IMR-90 (cell line): ENCODE measurements at regions not wholly inside any gene's neighbourhood (a gene's known extent, or its start where the extent isn't known, plus 50 kb on each side); places are given as distances from the start of the nearest gene placed in this dataset.

Experiments
- ATAC-seq: fragments of 200-7000 bp; cut with Tn5 transposase; 2 replicates; pipeline ENCODE4 v1.9.1; 2020; ENCODE audit warnings: low read depth, mild to moderate bottlenecking, moderate library complexity
- BruUV-seq: library from RNA; stranded (reverse); fragments of 400-500 nt; replicated peaks from 2 replicates; lab custom pipeline; 2021; lab: Mats Ljungman, UMichigan
- CTCF ChIA-PET: fragments of 300-600 bp; formaldehyde crosslinking; extraction: SDS; loops from one replicate; lab custom pipeline; 2021; ENCODE audit warnings: antibody characterized with exemption; lab: Yijun Ruan, JAX
- POLR2A ChIA-PET: fragments of 300-600 bp; sonication (Branson Sonifier 250); formaldehyde crosslinking; loops from one replicate; lab custom pipeline; 2022; ENCODE audit warnings: antibody characterized with exemption; ENCODE audit not compliant: unreplicated experiment; lab: Charles Lee
- DNase-seq: peaks from one replicate; pipeline ENCODE4 v3.0.0; 2013
- H2AFZ ChIP-seq: replicated peaks from 2 replicates; pipeline ENCODE3; 2013; ENCODE audit warnings: low read length, mild to moderate bottlenecking; ENCODE audit not compliant: poor library complexity
- H2AK5ac ChIP-seq: 2 replicates; pipeline ENCODE4 v1.6.1; 2013; ENCODE audit warnings: low read depth, low read length, inconsistent platforms
- H2AK9ac ChIP-seq: replicated peaks from 2 replicates; pipeline ENCODE3; 2013; ENCODE audit warnings: mild to moderate bottlenecking, low read depth, low read length, moderate library complexity; ENCODE audit not compliant: poor library complexity
- H2BK120ac ChIP-seq: 2 replicates; pipeline ENCODE4 v1.6.1; 2013; ENCODE audit warnings: low read depth, low read length, inconsistent platforms
- H2BK15ac ChIP-seq: 3 replicates; pipeline ENCODE4 v1.6.1; 2013; ENCODE audit warnings: low read depth, low read length, inconsistent platforms
- H2BK20ac ChIP-seq: 2 replicates; pipeline ENCODE4 v1.6.1; 2013; ENCODE audit warnings: low read depth, mild to moderate bottlenecking, inconsistent platforms, low read length, moderate library complexity
- H2BK5ac ChIP-seq: 2 replicates; pipeline ENCODE4 v1.6.1; 2013; ENCODE audit warnings: mild to moderate bottlenecking, low read depth, low read length, inconsistent platforms; ENCODE audit not compliant: poor library complexity, severe bottlenecking
- H3K14ac ChIP-seq: replicated peaks from 2 replicates; pipeline ENCODE4 v1.6.1; 2013; ENCODE audit warnings: low read depth, low read length, inconsistent platforms
- H3K18ac ChIP-seq: 2 replicates; pipeline ENCODE4 v1.6.1; 2013; ENCODE audit warnings: low read depth, low read length, control low read depth
- H3K23ac ChIP-seq: 2 replicates; pipeline ENCODE4 v1.6.1; 2013; ENCODE audit warnings: low read depth, low read length, inconsistent platforms
- H3K27ac ChIP-seq: 2 replicates; pipeline ENCODE4 v1.5.1; 2013; ENCODE audit warnings: mild to moderate bottlenecking, control low read depth, low read length; ENCODE audit not compliant: insufficient read depth
- H3K27me3 ChIP-seq: 2 replicates; pipeline ENCODE4 v1.6.1; 2013; ENCODE audit warnings: low read length; ENCODE audit not compliant: control insufficient read depth, insufficient read depth
- H3K36me3 ChIP-seq: 2 replicates; pipeline ENCODE4 v1.6.1; 2013; ENCODE audit warnings: low read length, mixed read lengths; ENCODE audit not compliant: control insufficient read depth, insufficient read depth
- H3K4ac ChIP-seq: 2 replicates; pipeline ENCODE4 v1.6.1; 2013; ENCODE audit warnings: low read depth, low read length, inconsistent platforms
- H3K4me1 ChIP-seq: 2 replicates; pipeline ENCODE4 v1.6.1; 2013; ENCODE audit warnings: low read length, mixed read lengths; ENCODE audit not compliant: control insufficient read depth, insufficient read depth
- H3K4me2 ChIP-seq: 2 replicates; pipeline ENCODE4 v1.6.1; 2013; ENCODE audit warnings: low read depth, mild to moderate bottlenecking, control low read depth, low read length, moderate library complexity
- H3K4me3 ChIP-seq: 2 replicates; pipeline ENCODE4 v1.5.1; 2013; ENCODE audit warnings: low read depth, mild to moderate bottlenecking, control low read depth, low read length, moderate library complexity; ENCODE audit not compliant: insufficient read depth
- H3K56ac ChIP-seq: 2 replicates; pipeline ENCODE4 v1.6.1; 2013; ENCODE audit warnings: low read length, inconsistent platforms; ENCODE audit not compliant: insufficient read depth; ENCODE audit errors: extremely low read depth
- H3K79me1 ChIP-seq, 2 experiments: 2 replicates each; pipeline ENCODE4 v1.6.1; 2013; ENCODE audit warnings: low read length in 2 of 2, inconsistent platforms in 1 of 2, low read depth in 1 of 2
- H3K9ac ChIP-seq: 2 replicates; pipeline ENCODE4 v1.6.1; 2013; ENCODE audit warnings: low read depth, low read length, control low read depth
- H3K9me1 ChIP-seq: 2 replicates; pipeline ENCODE4 v1.6.1; 2013; ENCODE audit warnings: low read length, inconsistent platforms; ENCODE audit not compliant: insufficient read depth
- H3K9me3 ChIP-seq: 2 replicates; pipeline ENCODE4 v1.6.1; 2013; ENCODE audit warnings: low read length; ENCODE audit not compliant: control insufficient read depth, insufficient read depth
- H4K20me1 ChIP-seq: 2 replicates; pipeline ENCODE4 v1.6.1; 2013; ENCODE audit warnings: low read length, inconsistent platforms; ENCODE audit not compliant: insufficient read depth
- H4K5ac ChIP-seq: 2 replicates; pipeline ENCODE4 v1.6.1; 2013; ENCODE audit warnings: mild to moderate bottlenecking, low read depth, low read length, control low read depth
- H4K8ac ChIP-seq, 2 experiments: 2 replicates each; pipeline ENCODE4 v1.6.1; 2013; ENCODE audit warnings: low read depth in 2 of 2, low read length in 2 of 2, control low read depth in 1 of 2, inconsistent platforms in 1 of 2
- H4K91ac ChIP-seq: 2 replicates; pipeline ENCODE4 v1.6.1; 2013; ENCODE audit warnings: low read depth, low read length, inconsistent platforms; ENCODE audit not compliant: insufficient read depth
- CEBPB ChIP-seq: IDR thresholded peaks from 2 replicates; pipeline ENCODE4 v1.6.1; 2012; ENCODE audit warnings: low read depth, low read length, improper control_type of control experiment
- CHD1 ChIP-seq: IDR thresholded peaks from 2 replicates; pipeline ENCODE4 v1.6.1; 2012; ENCODE audit warnings: low read depth, low read length, improper control_type of control experiment
- ELK1 ChIP-seq: fragments of 150-350 bp; IDR thresholded peaks from 2 replicates; pipeline ENCODE4 v1.6.1; 2016; ENCODE audit warnings: low read depth, mild to moderate bottlenecking, low read length, moderate library complexity, borderline replicate concordance
- MAFK ChIP-seq: IDR thresholded peaks from 2 replicates; pipeline ENCODE4 v1.6.1; 2012; ENCODE audit warnings: low read depth, low read length, improper control_type of control experiment
- MXI1 ChIP-seq: IDR thresholded peaks from 2 replicates; pipeline ENCODE4 v1.6.1; 2012; ENCODE audit warnings: low read depth, mild to moderate bottlenecking, low read length, moderate library complexity, borderline replicate concordance
- POLR2A ChIP-seq: IDR thresholded peaks from 2 replicates; pipeline ENCODE4 v1.6.1; 2012; ENCODE audit warnings: mild to moderate bottlenecking, low read depth, low read length
- RAD21 ChIP-seq: IDR thresholded peaks from 2 replicates; pipeline ENCODE4 v1.6.1; 2012; ENCODE audit warnings: low read length, improper control_type of control experiment
- WGBS, 2 experiments: methylation state at CpG; one replicate each; pipeline versions ENCODE4 v1.1.5 to v1.1.7; 2013; ENCODE audit warnings: missing lambda C conversion rate in 2 of 2; ENCODE audit not compliant: insufficient read length in 1 of 2; ENCODE audit errors: extremely low coverage in 2 of 2; 5-methylcytosine and 5-hydroxymethylcytosine counted together
- dilution Hi-C: fragments of 300-500 bp; cut with HindIII; formaldehyde crosslinking; loops from one replicate; pipeline ENCODE4 v1.14.3; 2018; ENCODE audit warnings: low sequenced_read_pairs; ENCODE audit not compliant: unreplicated experiment
- in situ Hi-C: fragments of 300-500 bp; cut with MboI; formaldehyde crosslinking; loops from 3 replicates; pipeline ENCODE4 v1.14.3; 2019; ENCODE audit warnings: low sequenced_read_pairs, inconsistent platforms, mixed read lengths
- intact Hi-C: fragments of 100-400 bp; cut with micrococcal nuclease; formaldehyde crosslinking; loops from 2 replicates; pipeline ENCODE4 v1.10.0; 2022
- TF ChIP-seq, protein P1 (sequence below): conservative IDR thresholded peaks from 2 replicates; pipeline ENCODE4 v1.5.1; 2012; ENCODE audit warnings: mild to moderate bottlenecking, low read depth, low read length, improper control_type of control experiment
- TF ChIP-seq, protein P2 (sequence below): fragments of 150-350 bp; IDR thresholded peaks from 2 replicates; pipeline ENCODE4 v1.6.1; 2017; ENCODE audit warnings: mild to moderate bottlenecking, antibody characterized with exemption, low read length, low read depth

DNA sequence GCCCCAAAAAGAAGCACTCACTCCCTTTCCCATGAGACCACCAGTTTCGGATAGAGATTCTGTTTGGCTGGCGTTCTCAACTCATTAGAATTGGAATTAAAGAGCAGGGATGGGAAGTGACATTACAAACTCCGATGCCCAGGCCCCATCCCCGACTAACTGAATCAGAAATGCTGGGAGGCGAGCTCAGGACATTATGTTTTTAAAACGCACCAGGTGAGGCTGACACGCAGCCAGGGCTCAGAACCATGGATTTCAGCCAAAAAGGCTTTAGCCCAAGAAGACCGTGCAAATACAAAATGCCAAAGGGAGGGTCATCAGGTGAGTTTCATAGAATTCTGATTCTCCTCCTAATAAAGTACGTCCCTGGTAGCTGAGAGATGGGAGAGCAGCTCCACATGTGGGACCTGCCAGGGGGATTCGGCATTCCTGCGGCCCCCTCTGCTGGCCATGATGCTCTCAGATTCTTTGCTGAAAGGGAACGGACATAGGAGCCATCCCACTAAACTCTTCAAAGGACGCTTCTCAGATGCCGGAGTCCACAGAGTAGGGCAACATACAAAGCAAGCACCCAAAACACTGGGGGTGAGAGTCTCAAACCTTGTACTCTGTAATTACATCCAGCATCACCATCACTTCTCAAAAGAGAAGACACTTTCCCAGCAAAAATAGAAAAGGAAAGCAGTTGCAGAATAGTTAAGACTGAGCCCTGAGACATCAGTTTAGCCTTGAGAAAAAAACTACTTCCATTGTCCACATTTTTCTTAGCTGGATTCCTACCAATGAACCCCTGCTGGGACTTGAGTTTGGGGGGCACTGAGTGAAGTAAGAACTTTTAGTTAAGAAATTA, 205.2 kb downstream of the BMP7 start:
- H3K9me1 ChIP-seq: no peaks in the 10 kb centered on the region
- H4K20me1 ChIP-seq: no peaks in the 10 kb centered on the region
- H3K79me1 ChIP-seq: no peaks in the 10 kb centered on the region
- no peak overlapping the region for H3K27ac ChIP-seq
- H3K4me3 ChIP-seq: no peak overlapping the region
- no peak overlapping the region for H4K91ac ChIP-seq
- dilution Hi-C loops: no loop called here
- no peak overlapping the region for H3K56ac ChIP-seq
- TF ChIP-seq, protein P1, sequence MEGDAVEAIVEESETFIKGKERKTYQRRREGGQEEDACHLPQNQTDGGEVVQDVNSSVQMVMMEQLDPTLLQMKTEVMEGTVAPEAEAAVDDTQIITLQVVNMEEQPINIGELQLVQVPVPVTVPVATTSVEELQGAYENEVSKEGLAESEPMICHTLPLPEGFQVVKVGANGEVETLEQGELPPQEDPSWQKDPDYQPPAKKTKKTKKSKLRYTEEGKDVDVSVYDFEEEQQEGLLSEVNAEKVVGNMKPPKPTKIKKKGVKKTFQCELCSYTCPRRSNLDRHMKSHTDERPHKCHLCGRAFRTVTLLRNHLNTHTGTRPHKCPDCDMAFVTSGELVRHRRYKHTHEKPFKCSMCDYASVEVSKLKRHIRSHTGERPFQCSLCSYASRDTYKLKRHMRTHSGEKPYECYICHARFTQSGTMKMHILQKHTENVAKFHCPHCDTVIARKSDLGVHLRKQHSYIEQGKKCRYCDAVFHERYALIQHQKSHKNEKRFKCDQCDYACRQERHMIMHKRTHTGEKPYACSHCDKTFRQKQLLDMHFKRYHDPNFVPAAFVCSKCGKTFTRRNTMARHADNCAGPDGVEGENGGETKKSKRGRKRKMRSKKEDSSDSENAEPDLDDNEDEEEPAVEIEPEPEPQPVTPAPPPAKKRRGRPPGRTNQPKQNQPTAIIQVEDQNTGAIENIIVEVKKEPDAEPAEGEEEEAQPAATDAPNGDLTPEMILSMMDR: peak; percentile 18; the same call in 1 of the 2 replicates
- TF ChIP-seq RAD21 (peak; percentile 28), MAFK (no peak), POLR2A (no peak), MXI1 (no peak), ELK1 (no peak), CHD1 (no peak), CEBPB (no peak)
- TF ChIP-seq, protein P2, sequence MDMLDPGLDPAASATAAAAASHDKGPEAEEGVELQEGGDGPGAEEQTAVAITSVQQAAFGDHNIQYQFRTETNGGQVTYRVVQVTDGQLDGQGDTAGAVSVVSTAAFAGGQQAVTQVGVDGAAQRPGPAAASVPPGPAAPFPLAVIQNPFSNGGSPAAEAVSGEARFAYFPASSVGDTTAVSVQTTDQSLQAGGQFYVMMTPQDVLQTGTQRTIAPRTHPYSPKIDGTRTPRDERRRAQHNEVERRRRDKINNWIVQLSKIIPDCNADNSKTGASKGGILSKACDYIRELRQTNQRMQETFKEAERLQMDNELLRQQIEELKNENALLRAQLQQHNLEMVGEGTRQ: no peak
- no peaks in the 10 kb centered on the region for H3K4me1 ChIP-seq
- no peak overlapping the region for H3K14ac ChIP-seq
- no peaks in the 10 kb centered on the region for H3K9me3 ChIP-seq
- no peak overlapping the region for H2BK15ac ChIP-seq
- H2AK9ac ChIP-seq: no peak overlapping the region
- H3K18ac ChIP-seq: no peak overlapping the region
- H3K9ac ChIP-seq: no peak overlapping the region
- no peak overlapping the region for H2AK5ac ChIP-seq
- 33% methylated on average over 1 of the region's 14 CpGs; no CpG with 5 or more reads in 1 of the 2 experiments for WGBS, 2 experiments
- H2BK5ac ChIP-seq: no peak overlapping the region
- H4K5ac ChIP-seq: no peak overlapping the region
- H3K23ac ChIP-seq: no peak overlapping the region
- in situ Hi-C loops: no loop called here
- H3K4ac ChIP-seq: no peak overlapping the region
- no peak overlapping the region for H2AFZ ChIP-seq
- DNase-seq (no peak), ATAC-seq (no peak)
- intact Hi-C loops: no loop called here
- H3K36me3 ChIP-seq: no peaks in the 10 kb centered on the region
- no TSS peak for BruUV-seq
- H3K4me2 ChIP-seq: no peak overlapping the region
- ChIA-PET CTCF (no interaction called here), POLR2A (no interaction called here)
- H2BK120ac ChIP-seq: no peak overlapping the region
- no peak overlapping the region for H2BK20ac ChIP-seq
- H4K8ac ChIP-seq: no peak overlapping the region
- H3K27me3 ChIP-seq: no peaks in the 10 kb centered on the region; the same call in 1 of the 2 replicates
